ENCODE measurements at regions not wholly inside any gene's neighbourhood (a gene's known extent, or its start where the extent isn't known, plus 50 kb on each side); places are given as distances from the start of the nearest gene placed in this dataset.

DNA sequence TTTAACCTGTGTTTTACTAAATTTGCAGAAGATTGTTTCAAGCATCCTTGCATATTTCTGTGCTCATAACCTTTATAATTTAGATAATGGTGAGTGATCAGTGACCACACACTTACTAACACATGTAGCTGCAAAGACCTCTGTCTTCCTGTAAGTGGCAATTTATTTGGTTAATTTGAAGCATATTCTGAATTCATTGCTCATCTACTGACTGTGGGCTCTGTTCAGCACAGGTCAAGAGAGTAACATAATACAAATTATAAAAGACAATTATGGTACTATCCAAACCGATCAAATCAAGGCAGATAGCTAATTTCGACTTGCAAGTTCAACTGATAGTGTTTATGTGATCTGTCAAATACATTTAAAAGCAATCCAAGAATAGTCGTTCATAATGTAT is 223.9 kb upstream of the FAM98A start:
- peaks cover 11% of the 10 kb centered on the region for H3K9me3 Mint-ChIP-seq
- DNase-seq, result no peak
- no peaks in the 10 kb centered on the region for H3K4me1 Mint-ChIP-seq
- no peak for TF ChIP-seq CTCF (IDR thresholded peaks at IDR 0.05)
- no peak overlapping the region for H3K4me3 Mint-ChIP-seq
- H3K36me3 Mint-ChIP-seq (ENCODE audit: low read depth), result no peaks in the 10 kb centered on the region
- no peak overlapping the region for H3K27ac Mint-ChIP-seq
- peaks cover 6% of the 10 kb centered on the region for H3K27me3 Mint-ChIP-seq (ENCODE audit: low read depth, poor library complexity)

GRCh38 chr2:33812707-33813106 is 213.6 kb upstream of the FAM98A start:
- H3K36me3 Mint-ChIP-seq (ENCODE audit: low read depth), result no peaks in the 10 kb centered on the region
- no peaks in the 10 kb centered on the region for H3K9me3 Mint-ChIP-seq
- no peak overlapping the region for H3K27ac Mint-ChIP-seq
- no peak for TF ChIP-seq CTCF (IDR thresholded peaks at IDR 0.05)
- no peak for DNase-seq
- peaks cover 14% of the 10 kb centered on the region for H3K4me1 Mint-ChIP-seq
- H3K4me3 Mint-ChIP-seq, result no peak overlapping the region
- H3K27me3 Mint-ChIP-seq (ENCODE audit: low read depth, poor library complexity), result no peaks in the 10 kb centered on the region

GRCh38 chr2:33810046-33810835 is 211.1 kb upstream of the FAM98A start:
- no peak overlapping the region for H3K27ac Mint-ChIP-seq
- no peaks in the 10 kb centered on the region for H3K27me3 Mint-ChIP-seq (ENCODE audit: low read depth, poor library complexity)
- H3K4me3 Mint-ChIP-seq, result no peak overlapping the region
- H3K9me3 Mint-ChIP-seq, result no peaks in the 10 kb centered on the region
- TF ChIP-seq CTCF (IDR thresholded peaks at IDR 0.05), result no peak
- H3K4me1 Mint-ChIP-seq, result peaks cover 14% of the 10 kb centered on the region
- no peaks in the 10 kb centered on the region for H3K36me3 Mint-ChIP-seq (ENCODE audit: low read depth)
- no peak for DNase-seq

DNA sequence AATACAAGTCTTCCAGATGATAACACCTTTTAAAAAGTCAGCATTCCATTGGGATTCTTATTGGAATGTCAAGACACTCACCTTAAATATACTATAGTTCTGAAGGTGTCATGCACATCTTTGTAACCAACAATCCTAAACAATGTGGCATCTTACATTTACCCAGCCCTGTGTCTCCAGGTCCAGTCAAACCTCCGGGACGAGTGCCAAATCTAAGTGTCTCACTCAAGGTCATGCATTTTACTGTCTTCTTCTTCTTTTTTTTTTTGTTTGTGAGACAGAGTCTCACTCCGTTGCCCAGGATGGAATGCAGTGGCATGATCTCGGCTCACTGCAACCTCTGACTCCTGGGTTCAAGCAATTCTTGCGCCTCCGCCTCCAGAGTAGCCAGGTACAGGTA is 206.9 kb upstream of the FAM98A start:
- Mint-ChIP-seq H3K27me3 (ENCODE audit: low read depth, poor library complexity) (peaks cover 6% of the 10 kb centered on the region), H3K27ac (no peak overlapping the region), H3K9me3 (no peaks in the 10 kb centered on the region), H3K4me3 (no peak overlapping the region), H3K4me1 (no peaks in the 10 kb centered on the region), H3K36me3 (ENCODE audit: low read depth) (no peaks in the 10 kb centered on the region)
- no peak for DNase-seq
- TF ChIP-seq CTCF (IDR thresholded peaks at IDR 0.05), result no peak

DNA sequence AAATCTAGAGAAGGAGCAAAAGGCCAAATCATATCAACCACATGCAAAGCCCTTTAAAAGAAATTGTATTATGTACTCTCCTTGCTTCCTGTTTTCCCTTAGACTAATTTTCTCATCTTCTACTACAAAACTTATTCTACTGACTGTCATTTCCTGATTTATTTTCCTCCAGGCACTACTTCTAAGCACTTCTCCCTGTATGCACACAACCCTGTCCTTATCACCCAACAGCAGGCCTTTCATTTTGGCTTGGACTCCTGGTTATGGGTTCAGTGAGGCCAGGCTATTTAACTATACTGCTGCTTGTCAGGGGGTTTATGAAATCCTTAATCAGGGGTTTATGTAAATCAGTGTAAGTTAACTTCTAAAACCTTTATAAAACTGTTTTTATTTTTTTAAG is 205.1 kb upstream of the FAM98A start:
- no peaks in the 10 kb centered on the region for H3K9me3 Mint-ChIP-seq
- H3K27ac Mint-ChIP-seq, result no peak overlapping the region
- H3K4me3 Mint-ChIP-seq, result no peak overlapping the region
- no peak for DNase-seq
- peaks cover 8% of the 10 kb centered on the region for H3K27me3 Mint-ChIP-seq (ENCODE audit: low read depth, poor library complexity)
- no peaks in the 10 kb centered on the region for H3K36me3 Mint-ChIP-seq (ENCODE audit: low read depth)
- H3K4me1 Mint-ChIP-seq, result no peaks in the 10 kb centered on the region
- no peak for TF ChIP-seq CTCF (IDR thresholded peaks at IDR 0.05)

DNA sequence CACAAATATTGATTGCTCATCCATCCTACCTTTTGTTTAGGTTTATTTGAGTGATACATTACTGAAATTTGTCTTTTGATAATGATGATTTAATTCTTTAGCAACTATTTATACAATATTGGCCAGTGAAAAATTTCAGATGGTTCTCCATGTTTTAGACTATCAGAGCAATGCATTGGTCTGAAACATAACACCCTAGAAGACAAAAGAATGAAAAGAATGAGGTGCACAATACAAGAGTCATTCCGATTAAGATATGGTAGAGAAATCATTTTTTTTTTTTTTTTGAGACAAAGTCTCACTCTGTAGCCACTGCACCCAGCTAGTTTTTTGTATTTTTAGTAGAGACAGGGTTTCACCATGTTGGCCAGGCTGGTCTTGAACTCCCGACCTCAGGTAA is 197.4 kb upstream of the FAM98A start:
- no peak overlapping the region for H3K27ac Mint-ChIP-seq
- peaks cover 12% of the 10 kb centered on the region for H3K9me3 Mint-ChIP-seq
- TF ChIP-seq CTCF (IDR thresholded peaks at IDR 0.05), result no peak
- no peaks in the 10 kb centered on the region for H3K4me1 Mint-ChIP-seq
- H3K4me3 Mint-ChIP-seq, result no peak overlapping the region
- H3K36me3 Mint-ChIP-seq (ENCODE audit: low read depth), result peaks cover 4% of the 10 kb centered on the region
- DNase-seq, result no peak
- peaks cover 7% of the 10 kb centered on the region for H3K27me3 Mint-ChIP-seq (ENCODE audit: low read depth, poor library complexity)

Measured in nephron progenitor cell (in vitro differentiated cells).